ENCODE measurements at regions not wholly inside any gene's neighbourhood (a gene's known extent, or its start where the extent isn't known, plus 50 kb on each side); places are given as distances from the start of the nearest gene placed in this dataset.

DNA sequence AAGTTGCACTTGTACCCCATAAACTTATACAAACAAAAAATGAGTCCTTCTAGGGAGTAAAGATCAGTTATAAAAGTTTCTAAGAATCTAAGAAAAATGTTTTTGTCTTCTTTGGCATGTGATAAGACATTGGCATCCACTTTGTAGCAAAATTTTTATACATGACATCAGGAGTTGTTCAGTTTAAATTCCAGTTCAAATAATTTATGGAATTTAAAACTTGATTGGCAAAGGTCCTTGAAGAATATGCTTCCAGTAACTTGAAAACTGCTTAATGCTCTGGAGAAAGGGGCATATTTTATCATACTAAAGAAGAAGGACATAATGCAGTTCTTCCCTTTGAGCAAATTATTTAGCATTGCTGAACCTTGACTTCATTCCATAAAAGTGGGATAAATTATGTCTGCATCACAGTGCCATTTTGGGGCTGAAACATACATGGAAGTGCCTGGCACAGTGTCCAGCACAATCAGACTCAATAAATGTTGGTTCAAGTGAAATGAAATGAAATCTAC lies 163.3 kb upstream of the IL15 start:
- no peak overlapping the region for H3K4me3 ChIP-seq (replicated peaks in 1 of 3; ENCODE audit: insufficient read depth in 1 of 3, low read depth in 2 of 3, low read length in 3 of 3)
- in situ Hi-C loops (cut with HindIII; ENCODE audit: extremely low pct_ligation_motif_present, low pct_unique_long_range_greater_than_20kb), result no loop called here
- H3K4me2 ChIP-seq (ENCODE audit: low read depth, low read length), result no peak overlapping the region

DNA sequence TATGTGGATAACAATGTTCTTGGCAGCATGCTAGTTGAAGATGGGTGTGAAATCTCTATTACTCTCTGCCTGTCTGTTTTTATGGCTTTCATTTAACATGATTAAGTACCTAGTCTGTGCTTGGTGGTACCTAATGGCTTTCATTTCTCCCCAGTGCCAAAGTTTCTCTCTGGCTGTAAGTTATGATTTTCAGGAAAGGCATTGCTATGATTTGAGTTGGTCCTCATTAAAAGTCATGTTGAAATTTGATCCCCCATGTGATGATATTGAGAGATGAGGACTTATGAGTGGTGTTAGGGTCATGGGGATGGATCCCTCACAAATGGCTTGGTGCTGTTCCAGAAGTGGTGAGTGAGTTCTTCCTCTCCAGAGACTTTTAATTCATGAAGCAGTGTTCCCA lies 162.4 kb upstream of the IL15 start:
- H3K4me2 ChIP-seq (ENCODE audit: low read depth, low read length), result no peak overlapping the region
- no peaks in the 10 kb centered on the region for H3K4me1 ChIP-seq (ENCODE audit: insufficient read depth, low read length)
- DNase-seq (ENCODE audit: low spot score), result no peak
- H3K9ac ChIP-seq (ENCODE audit: insufficient read depth, low read depth, low read length), result no peak overlapping the region
- intact Hi-C loops (cut with micrococcal nuclease; ENCODE audit: unreplicated experiment) (no loop called here), in situ Hi-C loops (cut with HindIII; ENCODE audit: extremely low pct_ligation_motif_present, low pct_unique_long_range_greater_than_20kb) (no loop called here)
- H3K27ac ChIP-seq (ENCODE audit: extremely low read length, insufficient read depth, low read length), result no peak overlapping the region
- CTCF ChIA-PET (ENCODE audit: low intra/inter-chr PET ratio, low total read pairs), result no interaction called here
- no peak overlapping the region for H3K4me3 ChIP-seq (replicated peaks in 1 of 3; ENCODE audit: insufficient read depth in 1 of 3, low read depth in 2 of 3, low read length in 3 of 3)
- H3K9me3 ChIP-seq (ENCODE audit: low read length), result peaks cover 54% of the 10 kb centered on the region
- ATAC-seq, result no peak
- H3K27me3 ChIP-seq (ENCODE audit: control insufficient read depth in 1 of 2, insufficient read depth in 2 of 2, low read length in 2 of 2), result no peaks in the 10 kb centered on the region
- BruUV-seq (replicated peaks), result no TSS peak
- FAIRE-seq, result no peak
- H3K36me3 ChIP-seq (replicated peaks in 1 of 2; ENCODE audit: control insufficient read depth in 1 of 2, insufficient read depth in 2 of 2, low read length in 2 of 2), result no peaks in the 10 kb centered on the region
- no peaks in the 10 kb centered on the region for H3K79me2 ChIP-seq (ENCODE audit: insufficient read depth, low read length)
- H2AFZ ChIP-seq (ENCODE audit: low read length), result no peak overlapping the region
- POLR2A ChIA-PET, result no interaction called here
- no peaks in the 10 kb centered on the region for H4K20me1 ChIP-seq (ENCODE audit: insufficient read depth, low read length)
- TF ChIP-seq ZNF792 (CRISPR knock-in tag; IDR thresholded peaks at IDR 0.05) (no peak), ZNF557 (CRISPR knock-in tag; IDR thresholded peaks at IDR 0.05) (no peak), ZFAT (CRISPR knock-in tag; conservative IDR thresholded peaks at IDR 0.05) (no peak), ZFY (CRISPR knock-in tag; IDR thresholded peaks at IDR 0.05) (no peak), KDM5B (CRISPR knock-in tag; IDR thresholded peaks at IDR 0.05; ENCODE audit: borderline replicate concordance) (no peak), U2AF2 (IDR thresholded peaks at IDR 0.05; ENCODE audit: low read depth, low read length) (no peak), SP140L (CRISPR knock-in tag; IDR thresholded peaks at IDR 0.05; ENCODE audit: borderline replicate concordance) (no peak), SOX5 (CRISPR knock-in tag; IDR thresholded peaks at IDR 0.05; ENCODE audit: borderline replicate concordance) (no peak)

More for the DNA sequence above, 163.3 kb upstream of the IL15 start:
- POLR2A ChIA-PET, result no interaction called here
- CTCF ChIA-PET (ENCODE audit: low intra/inter-chr PET ratio, low total read pairs), result no interaction called here
- Histone ChIP-seq H2AFZ (ENCODE audit: low read length) (no peak overlapping the region), H4K20me1 (ENCODE audit: insufficient read depth, low read length) (no peaks in the 10 kb centered on the region), H3K79me2 (ENCODE audit: insufficient read depth, low read length) (no peaks in the 10 kb centered on the region), H3K4me1 (ENCODE audit: insufficient read depth, low read length) (no peaks in the 10 kb centered on the region), H3K9ac (ENCODE audit: insufficient read depth, low read depth, low read length) (no peak overlapping the region), H3K27me3 (ENCODE audit: control insufficient read depth in 1 of 2, insufficient read depth in 2 of 2, low read length in 2 of 2) (no peaks in the 10 kb centered on the region), H3K27ac (ENCODE audit: extremely low read length, insufficient read depth, low read length) (no peak overlapping the region), H3K9me3 (ENCODE audit: low read length) (peaks cover 47% of the 10 kb centered on the region), H3K36me3 (replicated peaks in 1 of 2; ENCODE audit: control insufficient read depth in 1 of 2, insufficient read depth in 2 of 2, low read length in 2 of 2) (no peaks in the 10 kb centered on the region)
- BruUV-seq (replicated peaks), result no TSS peak
- DNase-seq (ENCODE audit: low spot score) (no peak), ATAC-seq (no peak), FAIRE-seq (no peak)
- TF ChIP-seq YEATS2 (CRISPR knock-in tag; IDR thresholded peaks at IDR 0.05; ENCODE audit: borderline replicate concordance) (no peak), ZNF205 (CRISPR knock-in tag; IDR thresholded peaks at IDR 0.05) (no peak), KDM5A (IDR thresholded peaks at IDR 0.05; ENCODE audit: borderline replicate concordance, low read length) (no peak), ZFP1 (CRISPR knock-in tag; IDR thresholded peaks at IDR 0.05) (no peak), SAFB2 (CRISPR knock-in tag; IDR thresholded peaks at IDR 0.05; ENCODE audit: borderline replicate concordance, low read depth) (no peak), ZNF337 (CRISPR knock-in tag; IDR thresholded peaks at IDR 0.05; ENCODE audit: borderline replicate concordance, low read depth) (no peak), NFE2L1 (CRISPR knock-in tag; IDR thresholded peaks at IDR 0.05; ENCODE audit: borderline replicate concordance) (no peak), BHLHE40 (IDR thresholded peaks at IDR 0.05; ENCODE audit: low read length) (no peak), HNRNPL (IDR thresholded peaks at IDR 0.05; ENCODE audit: low read depth, low read length) (no peak), RBM22 (optimal IDR thresholded peaks at IDR 0.05; ENCODE audit: low read length) (no peak), ZNF350 (CRISPR knock-in tag; IDR thresholded peaks at IDR 0.05; ENCODE audit: borderline replicate concordance, low read depth) (no peak)
- TF ChIP-seq, protein P1, sequence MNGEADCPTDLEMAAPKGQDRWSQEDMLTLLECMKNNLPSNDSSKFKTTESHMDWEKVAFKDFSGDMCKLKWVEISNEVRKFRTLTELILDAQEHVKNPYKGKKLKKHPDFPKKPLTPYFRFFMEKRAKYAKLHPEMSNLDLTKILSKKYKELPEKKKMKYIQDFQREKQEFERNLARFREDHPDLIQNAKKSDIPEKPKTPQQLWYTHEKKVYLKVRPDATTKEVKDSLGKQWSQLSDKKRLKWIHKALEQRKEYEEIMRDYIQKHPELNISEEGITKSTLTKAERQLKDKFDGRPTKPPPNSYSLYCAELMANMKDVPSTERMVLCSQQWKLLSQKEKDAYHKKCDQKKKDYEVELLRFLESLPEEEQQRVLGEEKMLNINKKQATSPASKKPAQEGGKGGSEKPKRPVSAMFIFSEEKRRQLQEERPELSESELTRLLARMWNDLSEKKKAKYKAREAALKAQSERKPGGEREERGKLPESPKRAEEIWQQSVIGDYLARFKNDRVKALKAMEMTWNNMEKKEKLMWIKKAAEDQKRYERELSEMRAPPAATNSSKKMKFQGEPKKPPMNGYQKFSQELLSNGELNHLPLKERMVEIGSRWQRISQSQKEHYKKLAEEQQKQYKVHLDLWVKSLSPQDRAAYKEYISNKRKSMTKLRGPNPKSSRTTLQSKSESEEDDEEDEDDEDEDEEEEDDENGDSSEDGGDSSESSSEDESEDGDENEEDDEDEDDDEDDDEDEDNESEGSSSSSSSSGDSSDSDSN (CRISPR knock-in tag; IDR thresholded peaks at IDR 0.05), result no peak
- intact Hi-C loops (cut with micrococcal nuclease; ENCODE audit: unreplicated experiment), result no loop called here
